Activated gamma-delta T cell (primary cell): ENCODE measurements at regions not wholly inside any gene's neighbourhood (a gene's known extent, or its start where the extent isn't known, plus 50 kb on each side); places are given as distances from the start of the nearest gene placed in this dataset.

Source experiments
- DNase-seq: peaks from one replicate; lab custom pipeline; 2025; lab: John Stamatoyannopoulos, UW

DNA sequence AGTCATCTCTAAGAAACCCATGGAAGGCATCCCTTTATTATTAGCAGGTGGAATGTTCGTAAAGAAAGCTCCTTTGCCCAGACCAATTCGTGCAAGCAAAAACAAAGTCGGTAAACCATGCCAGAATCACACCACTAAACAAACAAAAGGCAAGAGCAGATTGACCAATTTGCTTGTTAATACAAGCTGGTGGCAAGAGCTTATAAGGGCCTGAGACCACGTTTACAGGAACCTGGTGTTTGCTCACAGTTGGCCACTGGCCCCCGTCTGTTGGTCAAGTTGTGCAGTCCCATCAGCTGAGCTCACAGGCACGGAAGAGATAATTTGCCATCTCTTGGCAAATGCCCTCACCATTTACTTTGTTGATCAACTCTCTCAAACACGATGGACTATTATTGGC, 342.2 kb upstream of the MKI67 start:
- no peak for DNase-seq

GRCh38 chr10:128469515-128469914, 343.3 kb upstream of the MKI67 start:
- DNase-seq: no peak

DNA sequence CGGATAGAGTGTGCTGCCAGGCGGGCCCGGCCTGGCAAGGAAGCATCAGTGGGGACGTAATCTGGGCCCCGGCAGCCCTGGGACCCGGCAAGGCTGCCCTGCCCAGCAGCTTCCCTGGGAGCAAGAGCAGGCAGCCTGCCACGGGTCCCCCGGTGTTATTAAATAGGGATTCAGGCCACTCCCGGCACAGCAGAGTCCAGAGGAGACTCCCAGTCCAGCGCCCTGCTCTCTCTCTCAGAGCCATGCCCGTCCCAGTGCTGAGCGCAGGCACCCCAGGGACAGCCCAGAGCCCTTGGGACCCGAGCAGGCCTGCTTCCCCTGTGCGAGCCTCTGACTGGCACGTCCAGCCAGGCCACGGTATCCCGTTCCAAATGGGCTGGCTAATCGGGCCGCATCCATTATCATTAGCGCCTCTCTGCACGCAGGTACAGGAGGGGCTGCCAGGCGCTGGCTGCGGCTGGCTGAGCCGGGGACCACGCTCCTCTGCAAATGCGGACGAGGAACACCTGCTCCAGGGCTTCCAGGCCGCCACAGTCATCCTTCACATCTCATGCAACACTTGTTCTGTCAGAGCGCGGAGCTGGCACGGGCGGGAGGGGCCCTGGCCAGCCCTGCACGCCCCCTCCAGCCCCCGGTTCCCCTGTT, 344.2 kb upstream of the MKI67 start:
- DNase-seq: no peak

- DNase-seq: no peak
Observed at GRCh38 chr10:128471151-128471550, 344.9 kb upstream of the MKI67 start.

DNA sequence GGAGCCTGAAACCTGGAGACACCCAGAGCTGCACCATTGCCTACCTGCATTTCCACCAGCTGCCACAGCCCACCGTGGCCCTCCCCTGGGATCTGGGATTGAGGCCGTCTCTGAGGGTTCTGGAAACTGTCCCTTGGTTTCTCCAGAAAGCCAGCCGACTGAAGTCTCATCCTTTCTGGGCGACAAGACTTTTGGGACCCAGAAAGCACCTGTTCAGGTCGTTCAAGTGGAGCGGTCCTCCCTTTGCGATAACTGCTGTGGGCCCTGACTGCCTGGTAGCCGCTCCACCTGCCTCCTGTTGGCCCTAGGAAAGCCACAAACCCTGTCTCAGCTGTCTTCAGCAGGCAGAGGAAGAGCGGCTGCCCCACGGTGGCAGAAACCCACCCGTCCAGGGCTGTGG, 346.0 kb upstream of the MKI67 start:
- DNase-seq: no peak

- no peak for DNase-seq
Observed at GRCh38 chr10:128473396-128473795, 347.2 kb upstream of the MKI67 start.

DNA sequence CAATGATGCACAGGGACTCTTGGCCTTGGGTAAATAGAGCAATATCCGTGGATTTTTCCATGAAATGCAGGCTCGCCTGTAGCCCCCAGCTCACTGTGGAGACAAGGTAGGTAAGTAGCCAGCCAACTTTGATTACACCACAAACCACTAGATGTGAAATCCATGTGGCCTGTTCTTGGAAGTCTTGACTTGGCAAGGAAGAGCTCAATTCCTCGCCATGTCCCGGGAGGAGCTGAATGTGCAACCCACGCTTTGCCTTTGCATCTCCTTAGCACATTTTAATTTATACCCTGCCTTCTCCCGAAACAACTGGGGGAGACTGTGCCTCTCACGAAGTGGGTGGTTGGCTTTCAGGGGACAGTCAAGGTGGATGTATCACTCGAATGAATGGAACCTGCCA, 347.7 kb upstream of the MKI67 start:
- no peak for DNase-seq

GRCh38 chr10:128474571-128474970, 348.3 kb upstream of the MKI67 start:
- DNase-seq: no peak

DNA sequence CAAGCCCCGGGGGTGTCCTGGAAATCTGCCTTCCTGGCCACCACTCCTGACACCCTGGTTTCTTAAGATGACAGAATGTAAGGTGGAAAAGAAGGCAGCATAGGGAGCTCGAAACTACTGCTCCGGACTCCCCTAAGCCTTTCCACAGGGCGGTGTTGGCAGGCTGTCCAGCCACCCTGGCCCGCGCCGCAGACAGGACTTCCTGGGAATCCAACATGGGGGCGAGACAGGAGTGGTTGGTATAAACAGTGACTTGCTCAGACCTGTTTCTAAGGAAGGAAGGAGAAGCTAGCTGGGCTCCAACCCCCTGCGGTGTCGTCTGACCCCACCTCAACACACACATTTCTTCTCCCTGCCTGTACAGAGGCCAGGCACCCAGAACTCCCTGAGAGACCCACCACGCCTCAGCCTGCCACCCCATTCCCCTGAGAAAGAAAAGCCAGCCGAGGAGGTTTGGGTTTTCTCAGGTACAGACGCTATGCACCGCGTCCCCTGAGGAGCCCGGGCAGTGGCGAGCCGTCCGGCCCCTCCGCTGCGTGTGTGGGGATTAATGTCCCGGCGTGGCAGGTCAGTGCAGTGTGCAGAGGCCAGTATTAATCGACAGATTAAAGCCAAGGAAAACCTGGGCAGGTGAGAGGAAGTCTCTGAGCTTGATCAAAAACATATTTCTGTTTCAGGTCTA, 349.6 kb upstream of the MKI67 start:
- no peak for DNase-seq

- no peak for DNase-seq
Observed at GRCh38 chr10:128476368-128476725, 350.1 kb upstream of the MKI67 start.

DNA sequence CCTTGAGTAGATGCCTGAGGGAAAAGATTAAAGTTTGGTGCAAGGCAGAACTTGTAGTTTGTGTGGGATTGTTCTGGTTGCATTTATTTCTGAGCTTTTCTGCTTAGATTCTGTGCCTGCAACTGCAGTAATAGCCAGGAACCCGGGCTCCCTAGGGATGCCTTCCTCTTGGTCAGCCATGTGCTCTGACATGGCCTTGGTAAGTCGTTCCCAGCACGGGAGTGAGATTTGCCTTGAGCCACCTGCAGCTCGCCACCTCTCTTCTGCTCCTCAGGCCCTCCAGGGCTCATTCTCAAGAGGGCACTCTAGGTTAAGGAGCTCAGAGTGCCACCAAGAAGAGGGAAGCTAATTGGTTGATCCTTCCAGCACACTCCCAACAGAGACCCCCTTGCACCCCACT, 350.6 kb upstream of the MKI67 start:
- DNase-seq: no peak

DNA sequence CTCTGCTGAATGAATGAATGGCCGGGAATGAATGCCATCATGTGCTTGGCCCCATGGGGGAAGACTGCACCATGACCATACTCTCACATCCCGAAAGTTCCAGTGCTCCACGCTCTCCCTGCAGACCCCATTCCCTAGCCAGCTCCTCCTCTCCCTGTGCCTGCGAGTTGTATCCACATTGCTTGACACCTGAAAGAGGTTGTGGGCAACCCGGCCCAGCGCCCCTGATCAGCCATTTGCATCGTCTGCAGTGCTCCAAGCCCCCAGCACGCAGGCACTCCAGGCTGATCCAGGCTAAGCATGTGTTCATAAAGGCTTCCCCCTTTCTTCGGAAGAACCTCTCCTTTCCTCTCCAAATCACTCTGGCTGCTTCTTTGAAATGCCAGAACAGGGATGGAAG, 354.4 kb upstream of the MKI67 start:
- DNase-seq: no peak

- no peak for DNase-seq
Observed at GRCh38 chr10:128481152-128481840, 355.1 kb upstream of the MKI67 start.

- no peak for DNase-seq
Observed at GRCh38 chr10:128482052-128482451, 355.8 kb upstream of the MKI67 start.

DNA sequence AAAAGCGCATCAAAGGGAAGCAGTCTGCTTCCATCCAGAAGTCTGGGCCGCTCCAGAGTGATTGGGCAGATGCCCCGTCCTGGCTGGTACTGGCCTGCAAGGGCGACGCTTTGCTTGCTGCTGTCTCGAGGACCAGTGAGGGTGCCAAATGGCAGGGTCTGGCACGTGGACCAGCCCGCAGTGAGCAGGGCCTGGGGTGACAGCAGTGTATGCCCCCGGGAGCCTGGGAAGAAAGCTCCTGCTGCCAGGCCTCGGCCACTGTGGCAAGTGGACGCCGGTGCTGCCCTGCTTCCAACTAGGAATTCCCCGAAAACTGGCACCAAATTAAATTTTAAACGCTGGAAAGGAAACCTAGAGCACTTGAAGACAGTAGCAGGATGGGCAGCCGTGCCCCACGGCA, 357.0 kb upstream of the MKI67 start:
- DNase-seq: no peak

GRCh38 chr10:128484041-128484440, 357.8 kb upstream of the MKI67 start:
- no peak for DNase-seq

DNA sequence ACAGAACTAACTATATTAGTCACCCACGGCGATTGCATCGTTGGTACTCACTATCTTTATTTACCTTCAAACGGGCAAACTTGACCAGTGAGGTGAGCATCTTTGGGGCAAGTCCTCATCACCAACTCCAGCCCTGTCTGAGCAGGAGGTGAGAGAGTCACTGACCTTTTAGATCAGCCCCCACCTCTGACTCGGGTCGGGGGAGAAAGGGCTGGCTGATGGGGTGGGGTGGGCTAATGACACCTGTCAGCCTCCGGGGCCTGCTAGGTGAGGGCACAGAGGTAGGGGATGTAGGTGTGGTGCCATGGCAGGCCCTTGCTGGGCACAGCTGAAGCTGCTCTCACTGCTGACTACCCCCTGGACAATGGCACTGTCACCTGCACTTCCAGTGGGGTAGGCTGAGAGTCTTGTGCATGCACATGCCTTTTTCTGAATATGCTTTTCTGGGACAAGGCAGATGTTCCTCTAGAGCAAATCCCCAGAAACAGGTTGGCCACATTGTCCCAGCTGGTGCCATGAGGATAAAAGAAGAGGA, 359.5 kb upstream of the MKI67 start:
- no peak for DNase-seq

GRCh38 chr10:128487517-128487916, 361.3 kb upstream of the MKI67 start:
- no peak for DNase-seq

DNA sequence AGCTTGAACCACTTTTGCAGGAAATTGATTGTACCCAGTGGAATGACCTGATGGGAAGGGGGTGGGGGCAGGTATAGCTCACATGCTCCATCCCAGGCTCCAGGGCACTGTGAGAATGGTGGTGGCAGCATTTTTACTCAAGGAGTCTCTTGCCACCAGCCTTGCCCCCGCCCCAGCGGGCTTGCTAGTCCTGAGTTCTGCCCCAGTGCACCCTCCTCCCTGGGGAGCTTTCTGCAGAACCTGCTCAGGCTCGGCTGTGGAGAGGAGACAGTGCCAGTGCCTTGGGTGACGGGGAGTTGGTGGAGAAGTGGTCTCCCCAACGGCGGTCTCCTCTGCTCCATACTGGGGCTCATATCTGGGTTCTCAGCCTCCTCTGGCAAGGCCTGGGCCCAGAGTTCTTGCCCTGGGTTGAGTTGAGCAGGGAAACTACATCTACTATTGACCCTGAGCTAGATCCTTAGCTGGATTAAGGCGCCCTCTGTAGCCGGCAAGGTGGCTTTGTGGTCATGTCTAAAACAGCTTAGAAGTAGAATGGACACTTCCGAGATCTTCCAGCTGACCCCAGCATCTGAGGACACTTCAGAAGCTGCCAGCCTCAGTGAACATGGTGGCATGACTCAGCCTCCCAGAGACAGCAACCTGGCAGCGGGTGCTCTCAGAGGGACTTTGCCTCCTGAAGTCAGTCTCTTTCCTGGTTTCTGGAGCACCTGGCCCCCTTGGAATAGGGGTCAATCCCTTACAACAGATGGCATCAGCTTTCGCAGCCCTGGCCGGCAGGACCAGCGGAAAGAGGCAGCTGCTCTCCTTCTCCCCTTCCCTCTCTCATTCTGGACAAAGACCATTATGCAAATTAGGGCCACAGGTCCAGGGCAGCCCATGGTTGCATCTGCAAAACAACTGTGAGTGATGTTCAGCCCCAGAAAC, 363.4 kb upstream of the MKI67 start:
- no peak for DNase-seq

DNA sequence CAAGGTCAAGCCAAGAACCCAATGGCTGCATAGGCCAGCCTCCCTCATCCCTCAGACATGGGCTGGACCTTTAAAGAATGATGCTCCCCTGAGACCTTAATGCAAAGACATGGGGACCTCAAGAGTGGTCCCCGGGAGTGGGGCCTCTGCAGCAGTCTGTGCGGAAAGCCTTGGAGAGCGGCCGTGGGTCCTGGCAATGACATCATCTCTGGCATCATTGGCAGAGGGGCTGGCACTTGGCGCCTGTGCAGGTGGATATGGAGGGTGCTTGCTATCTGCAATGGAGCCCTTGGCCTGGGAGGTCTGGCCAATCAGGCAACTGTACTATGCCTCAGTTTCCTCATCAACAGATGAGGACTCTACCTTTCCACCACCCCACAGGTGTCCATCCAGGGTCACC, 365.5 kb upstream of the MKI67 start:
- DNase-seq: no peak

- DNase-seq: no peak
Observed at GRCh38 chr10:128493811-128494210, 367.6 kb upstream of the MKI67 start.

GRCh38 chr10:128494665-128495064, 368.4 kb upstream of the MKI67 start:
- no peak for DNase-seq
